ENCODE measurements at regions not wholly inside any gene's neighbourhood (a gene's known extent, or its start where the extent isn't known, plus 50 kb on each side); places are given as distances from the start of the nearest gene placed in this dataset.

DNA sequence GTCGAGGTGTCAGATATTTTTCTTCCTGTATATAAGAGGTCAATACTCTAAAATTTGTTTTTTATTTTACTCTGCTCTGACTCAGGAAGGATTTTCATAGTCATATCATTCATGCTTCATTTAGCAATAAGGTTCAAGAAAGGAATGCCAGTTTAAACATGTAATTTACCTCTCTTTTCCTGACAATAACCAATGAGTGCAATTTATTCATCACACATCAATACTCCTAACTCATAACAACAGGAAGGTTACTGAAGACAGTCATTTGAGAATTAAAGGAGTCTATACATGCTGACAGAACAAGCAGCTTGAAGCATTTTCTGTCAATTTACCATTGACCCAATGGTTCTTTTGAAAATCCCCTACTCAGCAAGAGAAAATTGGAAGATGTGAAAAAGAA lies 190.3 kb upstream of the RPS6KA3 start:
- TF ChIP-seq CTCF (conservative IDR thresholded peaks at IDR 0.05; ENCODE audit: low read depth, low read length) = no peak
- no peak for TF ChIP-seq EZH2phosphoT487 (IDR thresholded peaks at IDR 0.05; ENCODE audit: borderline replicate concordance, low read length)
- TF ChIP-seq EZH2 (IDR thresholded peaks at IDR 0.05; ENCODE audit: low read length, unreplicated experiment) = no peak
- H3K79me2 ChIP-seq (ENCODE audit: low read length) = no peaks in the 10 kb centered on the region
- H2AFZ ChIP-seq (ENCODE audit: low read length) = no peak overlapping the region
- intact Hi-C loops (cut with micrococcal nuclease) = no loop called here
- H3K27ac ChIP-seq (ENCODE audit: low read length) = no peak overlapping the region
- H3K4me2 ChIP-seq (ENCODE audit: low read length) = no peak overlapping the region
- H3K4me3 ChIP-seq (ENCODE audit: low read length) = no peak overlapping the region
- no peaks in the 10 kb centered on the region for H3K27me3 ChIP-seq (ENCODE audit: low read length)
- no TSS peak for BruUV-seq (replicated peaks)
- ATAC-seq = no peak
- no peaks in the 10 kb centered on the region for H3K36me3 ChIP-seq (ENCODE audit: low read depth, low read length)
- H3F3A ChIP-seq (ENCODE audit: low read length, unreplicated experiment) = no peaks in the 10 kb centered on the region
- H3K9me2 ChIP-seq (replicated peaks; ENCODE audit: low read length) = no peaks in the 10 kb centered on the region
- no peaks in the 10 kb centered on the region for H4K20me1 ChIP-seq (ENCODE audit: low read length)
- no peaks in the 10 kb centered on the region for H3K9me3 ChIP-seq (ENCODE audit: low read length)
- H3K9ac ChIP-seq (ENCODE audit: low read length) = no peak overlapping the region
- no peak for DNase-seq
- CTCF ChIA-PET = no interaction called here
- POLR2A ChIA-PET (ENCODE audit: unreplicated experiment) = no interaction called here
- peaks cover 10% of the 10 kb centered on the region; the same call in 1 of the 2 replicates for H3K4me1 ChIP-seq (ENCODE audit: insufficient read depth, low read length)

GRCh38 chrX:20455001-20455400 lies 188.3 kb upstream of the RPS6KA3 start:
- no peak overlapping the region for H2AFZ ChIP-seq (ENCODE audit: low read length)
- no peaks in the 10 kb centered on the region for H4K20me1 ChIP-seq (ENCODE audit: low read length)
- no peaks in the 10 kb centered on the region for H3K9me3 ChIP-seq (ENCODE audit: low read length)
- H3K27ac ChIP-seq (ENCODE audit: low read length) = no peak overlapping the region
- TF ChIP-seq CTCF (conservative IDR thresholded peaks at IDR 0.05; ENCODE audit: low read depth, low read length) (no peak), EZH2phosphoT487 (IDR thresholded peaks at IDR 0.05; ENCODE audit: borderline replicate concordance, low read length) (no peak), EZH2 (IDR thresholded peaks at IDR 0.05; ENCODE audit: low read length, unreplicated experiment) (no peak)
- H3K4me1 ChIP-seq (ENCODE audit: insufficient read depth, low read length) = 0 out of 2 replicates have a peak, but pooled peaks cover 3% of the 10 kb centered on the region
- ChIA-PET POLR2A (ENCODE audit: unreplicated experiment) (no interaction called here), CTCF (no interaction called here)
- intact Hi-C loops (cut with micrococcal nuclease) = no loop called here
- BruUV-seq (replicated peaks) = no TSS peak
- H3K4me3 ChIP-seq (ENCODE audit: low read length) = no peak overlapping the region
- H3K79me2 ChIP-seq (ENCODE audit: low read length) = no peaks in the 10 kb centered on the region
- DNase-seq = no peak
- H3K4me2 ChIP-seq (ENCODE audit: low read length) = no peak overlapping the region
- no peaks in the 10 kb centered on the region for H3K9me2 ChIP-seq (replicated peaks; ENCODE audit: low read length)
- no peaks in the 10 kb centered on the region for H3F3A ChIP-seq (ENCODE audit: low read length, unreplicated experiment)
- no peak for ATAC-seq
- H3K36me3 ChIP-seq (ENCODE audit: low read depth, low read length) = no peaks in the 10 kb centered on the region
- no peak overlapping the region for H3K9ac ChIP-seq (ENCODE audit: low read length)
- no peaks in the 10 kb centered on the region for H3K27me3 ChIP-seq (ENCODE audit: low read length)

DNA sequence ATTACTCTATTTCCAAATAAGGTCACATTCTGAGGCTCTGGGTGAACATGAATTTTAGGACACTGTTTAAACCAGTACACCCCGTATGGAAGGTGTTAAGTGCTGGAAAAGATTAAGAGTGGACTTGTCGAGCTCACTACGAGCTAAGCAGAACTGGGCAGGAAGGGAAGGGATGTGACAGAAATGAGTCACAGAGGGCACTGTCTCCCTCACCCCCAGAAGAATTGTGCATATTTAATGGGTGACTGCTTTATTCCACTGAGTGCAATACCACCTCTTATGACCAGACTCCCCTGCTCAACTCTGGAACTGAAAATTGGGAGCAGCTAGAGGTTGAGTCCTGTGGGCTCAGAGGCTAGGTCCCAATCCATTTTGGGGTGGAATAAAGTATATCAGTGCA lies 187.4 kb upstream of the RPS6KA3 start:
- Histone ChIP-seq H4K20me1 (ENCODE audit: low read length) (no peaks in the 10 kb centered on the region), H3K27ac (ENCODE audit: low read length) (no peak overlapping the region), H3F3A (ENCODE audit: low read length, unreplicated experiment) (no peaks in the 10 kb centered on the region), H3K36me3 (ENCODE audit: low read depth, low read length) (no peaks in the 10 kb centered on the region), H3K79me2 (ENCODE audit: low read length) (no peaks in the 10 kb centered on the region), H3K4me1 (ENCODE audit: insufficient read depth, low read length) (0 out of 2 replicates have a peak, but pooled peaks cover 3% of the 10 kb centered on the region), H3K4me2 (ENCODE audit: low read length) (no peak overlapping the region), H2AFZ (ENCODE audit: low read length) (no peak overlapping the region), H3K9me3 (ENCODE audit: low read length) (no peaks in the 10 kb centered on the region), H3K27me3 (ENCODE audit: low read length) (no peaks in the 10 kb centered on the region), H3K9me2 (replicated peaks; ENCODE audit: low read length) (no peaks in the 10 kb centered on the region), H3K4me3 (ENCODE audit: low read length) (no peak overlapping the region), H3K9ac (ENCODE audit: low read length) (no peak overlapping the region)
- BruUV-seq (replicated peaks) = no TSS peak
- no peak for TF ChIP-seq CTCF (conservative IDR thresholded peaks at IDR 0.05; ENCODE audit: low read depth, low read length)
- intact Hi-C loops (cut with micrococcal nuclease) = no loop called here
- POLR2A ChIA-PET (ENCODE audit: unreplicated experiment) = no interaction called here
- CTCF ChIA-PET = no interaction called here
- ATAC-seq (0 out of 2 replicates have a peak, but pooled peaks have one; percentile 48), DNase-seq (peak; percentile 33)

Data from PC-3 (cell line).